HL-60 (cell line): ENCODE measurements at regions not wholly inside any gene's neighbourhood (a gene's known extent, or its start where the extent isn't known, plus 50 kb on each side); places are given as distances from the start of the nearest gene placed in this dataset.

Experiments used
- GABPA ChIP-seq: IDR thresholded peaks from 2 replicates; pipeline ENCODE4 v1.6.1; 2012; ENCODE audit warnings: low read depth
- POLR2AphosphoS5 ChIP-seq: IDR thresholded peaks from 2 replicates; pipeline ENCODE4 v1.6.1; 2012; ENCODE audit warnings: low read depth
- SPI1 ChIP-seq: IDR thresholded peaks from 2 replicates; pipeline ENCODE4 v1.6.1; 2012; ENCODE audit warnings: low read depth, mild to moderate bottlenecking, borderline replicate concordance
- TF ChIP-seq, protein P1 (sequence below): IDR thresholded peaks from one replicate; pipeline ENCODE4 v1.5.1; 2011; ENCODE audit warnings: low read length, control low read depth, inconsistent platforms; ENCODE audit not compliant: insufficient read depth
- TF ChIP-seq, protein P2 (sequence below): IDR thresholded peaks from 2 replicates; pipeline ENCODE4 v1.6.1; 2012; ENCODE audit warnings: low read depth; ENCODE audit not compliant: insufficient replicate concordance

DNA sequence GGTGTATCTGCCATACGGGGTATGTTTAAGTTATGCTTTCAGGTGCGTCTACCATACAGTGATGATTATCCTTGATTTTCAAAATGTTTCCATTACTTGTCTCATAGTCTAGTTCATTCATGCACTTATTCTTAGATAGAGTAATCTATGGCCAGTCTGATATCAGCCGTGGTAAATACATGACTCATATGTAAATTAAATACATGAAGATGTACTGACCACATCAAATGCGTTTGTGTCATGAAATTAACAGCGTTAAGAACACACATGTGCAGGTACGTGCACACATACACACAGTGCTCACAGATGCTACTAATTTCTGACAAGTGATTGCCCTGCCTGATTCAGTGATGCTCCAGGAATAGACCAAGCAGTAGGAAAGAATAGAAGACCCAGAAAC, 75.2 kb upstream of the EXOC1L start:
- TF ChIP-seq, protein P1, sequence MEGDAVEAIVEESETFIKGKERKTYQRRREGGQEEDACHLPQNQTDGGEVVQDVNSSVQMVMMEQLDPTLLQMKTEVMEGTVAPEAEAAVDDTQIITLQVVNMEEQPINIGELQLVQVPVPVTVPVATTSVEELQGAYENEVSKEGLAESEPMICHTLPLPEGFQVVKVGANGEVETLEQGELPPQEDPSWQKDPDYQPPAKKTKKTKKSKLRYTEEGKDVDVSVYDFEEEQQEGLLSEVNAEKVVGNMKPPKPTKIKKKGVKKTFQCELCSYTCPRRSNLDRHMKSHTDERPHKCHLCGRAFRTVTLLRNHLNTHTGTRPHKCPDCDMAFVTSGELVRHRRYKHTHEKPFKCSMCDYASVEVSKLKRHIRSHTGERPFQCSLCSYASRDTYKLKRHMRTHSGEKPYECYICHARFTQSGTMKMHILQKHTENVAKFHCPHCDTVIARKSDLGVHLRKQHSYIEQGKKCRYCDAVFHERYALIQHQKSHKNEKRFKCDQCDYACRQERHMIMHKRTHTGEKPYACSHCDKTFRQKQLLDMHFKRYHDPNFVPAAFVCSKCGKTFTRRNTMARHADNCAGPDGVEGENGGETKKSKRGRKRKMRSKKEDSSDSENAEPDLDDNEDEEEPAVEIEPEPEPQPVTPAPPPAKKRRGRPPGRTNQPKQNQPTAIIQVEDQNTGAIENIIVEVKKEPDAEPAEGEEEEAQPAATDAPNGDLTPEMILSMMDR = no peak
- TF ChIP-seq, protein P2, sequence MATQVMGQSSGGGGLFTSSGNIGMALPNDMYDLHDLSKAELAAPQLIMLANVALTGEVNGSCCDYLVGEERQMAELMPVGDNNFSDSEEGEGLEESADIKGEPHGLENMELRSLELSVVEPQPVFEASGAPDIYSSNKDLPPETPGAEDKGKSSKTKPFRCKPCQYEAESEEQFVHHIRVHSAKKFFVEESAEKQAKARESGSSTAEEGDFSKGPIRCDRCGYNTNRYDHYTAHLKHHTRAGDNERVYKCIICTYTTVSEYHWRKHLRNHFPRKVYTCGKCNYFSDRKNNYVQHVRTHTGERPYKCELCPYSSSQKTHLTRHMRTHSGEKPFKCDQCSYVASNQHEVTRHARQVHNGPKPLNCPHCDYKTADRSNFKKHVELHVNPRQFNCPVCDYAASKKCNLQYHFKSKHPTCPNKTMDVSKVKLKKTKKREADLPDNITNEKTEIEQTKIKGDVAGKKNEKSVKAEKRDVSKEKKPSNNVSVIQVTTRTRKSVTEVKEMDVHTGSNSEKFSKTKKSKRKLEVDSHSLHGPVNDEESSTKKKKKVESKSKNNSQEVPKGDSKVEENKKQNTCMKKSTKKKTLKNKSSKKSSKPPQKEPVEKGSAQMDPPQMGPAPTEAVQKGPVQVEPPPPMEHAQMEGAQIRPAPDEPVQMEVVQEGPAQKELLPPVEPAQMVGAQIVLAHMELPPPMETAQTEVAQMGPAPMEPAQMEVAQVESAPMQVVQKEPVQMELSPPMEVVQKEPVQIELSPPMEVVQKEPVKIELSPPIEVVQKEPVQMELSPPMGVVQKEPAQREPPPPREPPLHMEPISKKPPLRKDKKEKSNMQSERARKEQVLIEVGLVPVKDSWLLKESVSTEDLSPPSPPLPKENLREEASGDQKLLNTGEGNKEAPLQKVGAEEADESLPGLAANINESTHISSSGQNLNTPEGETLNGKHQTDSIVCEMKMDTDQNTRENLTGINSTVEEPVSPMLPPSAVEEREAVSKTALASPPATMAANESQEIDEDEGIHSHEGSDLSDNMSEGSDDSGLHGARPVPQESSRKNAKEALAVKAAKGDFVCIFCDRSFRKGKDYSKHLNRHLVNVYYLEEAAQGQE = no peak
- TF ChIP-seq POLR2AphosphoS5 = no peak
- TF ChIP-seq GABPA = no peak
- TF ChIP-seq SPI1 = no peak
